GM12874 (cell line): ENCODE measurements at regions not wholly inside any gene's neighbourhood (a gene's known extent, or its start where the extent isn't known, plus 50 kb on each side); places are given as distances from the start of the nearest gene placed in this dataset.

ENCODE experiments used
- TF ChIP-seq, protein P1 (sequence below): IDR thresholded peaks from 2 replicates; pipeline ENCODE4 v1.5.1; 2011; ENCODE audit warnings: low read depth, mild to moderate bottlenecking, control low read depth, low read length, moderate library complexity; ENCODE audit not compliant: insufficient read depth

GRCh38 chr6:130758813-130759212 is 68.4 kb upstream of the SMLR1 start:
- TF ChIP-seq, protein P1, sequence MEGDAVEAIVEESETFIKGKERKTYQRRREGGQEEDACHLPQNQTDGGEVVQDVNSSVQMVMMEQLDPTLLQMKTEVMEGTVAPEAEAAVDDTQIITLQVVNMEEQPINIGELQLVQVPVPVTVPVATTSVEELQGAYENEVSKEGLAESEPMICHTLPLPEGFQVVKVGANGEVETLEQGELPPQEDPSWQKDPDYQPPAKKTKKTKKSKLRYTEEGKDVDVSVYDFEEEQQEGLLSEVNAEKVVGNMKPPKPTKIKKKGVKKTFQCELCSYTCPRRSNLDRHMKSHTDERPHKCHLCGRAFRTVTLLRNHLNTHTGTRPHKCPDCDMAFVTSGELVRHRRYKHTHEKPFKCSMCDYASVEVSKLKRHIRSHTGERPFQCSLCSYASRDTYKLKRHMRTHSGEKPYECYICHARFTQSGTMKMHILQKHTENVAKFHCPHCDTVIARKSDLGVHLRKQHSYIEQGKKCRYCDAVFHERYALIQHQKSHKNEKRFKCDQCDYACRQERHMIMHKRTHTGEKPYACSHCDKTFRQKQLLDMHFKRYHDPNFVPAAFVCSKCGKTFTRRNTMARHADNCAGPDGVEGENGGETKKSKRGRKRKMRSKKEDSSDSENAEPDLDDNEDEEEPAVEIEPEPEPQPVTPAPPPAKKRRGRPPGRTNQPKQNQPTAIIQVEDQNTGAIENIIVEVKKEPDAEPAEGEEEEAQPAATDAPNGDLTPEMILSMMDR, result no peak

- TF ChIP-seq, protein P1, result peak; percentile 38; the same call in 1 of the 2 replicates
These were observed 67.2 kb upstream of the SMLR1 start for GRCh38 chr6:130760006-130760405.

- TF ChIP-seq, protein P1, result no peak
These were observed 65.9 kb upstream of the SMLR1 start for GRCh38 chr6:130761286-130761685.

- TF ChIP-seq, protein P1, result no peak
These were observed 62.0 kb upstream of the SMLR1 start for GRCh38 chr6:130765181-130765727.

GRCh38 chr6:130766239-130767144 is 60.7 kb upstream of the SMLR1 start:
- TF ChIP-seq, protein P1, result no peak

DNA sequence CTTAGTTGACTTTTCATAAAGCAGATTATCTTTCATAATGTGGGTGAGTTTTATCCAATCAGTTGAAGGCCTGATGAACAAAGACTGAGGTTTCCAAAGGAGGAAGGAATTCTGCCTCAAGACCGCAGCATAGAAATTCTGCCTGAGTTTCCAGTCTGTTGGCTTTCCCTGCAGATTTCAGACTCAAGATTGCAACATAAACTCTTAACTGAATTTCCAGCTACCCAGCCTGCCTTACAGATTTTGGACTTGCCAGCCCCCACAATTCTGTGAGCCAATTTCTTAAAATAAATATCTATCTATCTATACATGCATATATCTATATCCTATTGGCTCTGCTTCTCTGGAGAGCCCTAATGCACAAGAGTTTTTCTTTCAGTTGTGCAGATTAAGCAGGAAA is 57.3 kb upstream of the SMLR1 start:
- TF ChIP-seq, protein P1, result no peak

DNA sequence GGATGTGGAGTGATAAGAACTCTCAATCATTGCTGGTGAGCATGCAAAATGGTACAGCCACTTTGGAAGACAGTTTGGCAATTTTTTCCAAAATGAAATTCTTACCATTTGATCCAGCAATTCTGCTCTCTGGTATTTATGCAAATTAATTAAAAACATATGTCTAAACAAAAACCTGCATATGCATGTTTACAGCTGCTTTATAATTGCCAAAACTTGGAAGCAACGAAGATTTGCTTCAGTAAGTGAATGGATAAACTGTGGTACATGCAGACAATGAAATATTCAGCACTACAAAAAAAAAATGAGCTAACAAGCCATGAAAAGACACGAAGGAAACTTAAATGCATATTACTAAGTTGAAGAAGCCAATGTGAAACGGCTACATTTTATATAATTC is 55.5 kb upstream of the SMLR1 start:
- TF ChIP-seq, protein P1, result no peak
